Suprapubic skin (tissue), 4 donors: ENCODE measurements at regions not wholly inside any gene's neighbourhood (a gene's known extent, or its start where the extent isn't known, plus 50 kb on each side); places are given as distances from the start of the nearest gene placed in this dataset.

Source experiments
- DNase-seq, 2 donors: peaks; one replicate each; pipeline ENCODE4 v3.0.0-alpha.2; 2019; ENCODE audit warnings: low spot score in 2 of 2
- H3K27ac ChIP-seq: fragments of 200-600 bp; sonication (generic); one replicate; pipeline ENCODE4 v1.5.1; 2019
- H3K27me3 ChIP-seq: fragments of 200-600 bp; sonication (generic); one replicate; pipeline ENCODE4 v1.5.1; 2019
- H3K36me3 ChIP-seq: fragments of 200-600 bp; sonication (generic); one replicate; pipeline ENCODE4 v1.5.1; 2019
- H3K4me1 ChIP-seq: fragments of 200-600 bp; sonication (generic); one replicate; pipeline ENCODE4 v1.5.1; 2019
- H3K4me3 ChIP-seq: fragments of 200-600 bp; sonication (generic); one replicate; pipeline ENCODE4 v1.5.1; 2019; ENCODE audit warnings: mild to moderate bottlenecking
- H3K9me3 ChIP-seq: fragments of 200-600 bp; sonication (generic); one replicate; pipeline ENCODE4 v1.5.1; 2019
- EP300 ChIP-seq: sonication (generic); formaldehyde crosslinking; IDR thresholded peaks from one replicate; pipeline ENCODE4 v1.6.1; 2017; ENCODE audit warnings: antibody characterized with exemption
- POLR2A ChIP-seq, 2 donors: fragments of 450-650 bp; IDR thresholded peaks; one replicate each; pipeline ENCODE4 v1.6.1; 2017; ENCODE audit warnings: antibody characterized with exemption in 2 of 2, mild to moderate bottlenecking in 2 of 2, moderate library complexity in 2 of 2
- POLR2AphosphoS5 ChIP-seq, 3 donors: sonication (generic); formaldehyde crosslinking; IDR thresholded peaks; one replicate each; pipeline ENCODE4 v1.6.1; 2017; ENCODE audit warnings: antibody characterized with exemption in 3 of 3
- WGBS: methylation state at CpG from one replicate; pipeline ENCODE4 v1.1.5; 2018; 5-methylcytosine and 5-hydroxymethylcytosine counted together
- TF ChIP-seq, protein P1 (sequence below), 2 donors: fragments of 200-600 bp in 1 of 2; fragments of 450-650 bp in 1 of 2; sonication (generic) in 1 of 2; IDR thresholded peaks; one replicate each; pipeline ENCODE4 v1.5.1; 2016 to 2019; ENCODE audit warnings: antibody characterized with exemption in 2 of 2, mild to moderate bottlenecking in 1 of 2, moderate library complexity in 1 of 2

DNA sequence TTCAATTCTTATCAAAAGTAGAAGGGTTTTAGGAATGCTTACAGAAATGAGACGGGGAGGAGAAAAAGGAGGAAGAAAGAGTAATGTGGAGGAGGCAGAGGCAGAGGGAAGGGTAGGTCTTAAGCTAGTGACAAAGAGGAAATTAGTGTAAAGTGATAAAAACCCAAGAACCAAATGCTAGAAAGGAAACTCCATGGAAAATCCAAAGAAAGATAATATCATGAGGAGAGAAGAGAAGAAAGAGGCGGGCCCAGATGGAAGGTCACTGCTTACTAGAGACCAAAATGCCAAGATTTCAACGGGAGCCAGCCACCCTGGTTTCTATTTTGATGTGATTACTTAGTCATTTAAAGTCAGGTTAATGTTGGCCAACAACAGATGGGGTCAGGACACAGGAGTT, 68.6 kb upstream of the IL12B start:
- Histone ChIP-seq H3K4me1 (no peaks in the 10 kb centered on the region), H3K27me3 (peaks cover 5% of the 10 kb centered on the region), H3K9me3 (no peaks in the 10 kb centered on the region), H3K36me3 (no peaks in the 10 kb centered on the region), H3K27ac (no peak overlapping the region), H3K4me3 (no peak overlapping the region)
- no peak for DNase-seq
- WGBS: 85% methylated on average over 3 of the region's 3 CpGs
- TF ChIP-seq, protein P1, sequence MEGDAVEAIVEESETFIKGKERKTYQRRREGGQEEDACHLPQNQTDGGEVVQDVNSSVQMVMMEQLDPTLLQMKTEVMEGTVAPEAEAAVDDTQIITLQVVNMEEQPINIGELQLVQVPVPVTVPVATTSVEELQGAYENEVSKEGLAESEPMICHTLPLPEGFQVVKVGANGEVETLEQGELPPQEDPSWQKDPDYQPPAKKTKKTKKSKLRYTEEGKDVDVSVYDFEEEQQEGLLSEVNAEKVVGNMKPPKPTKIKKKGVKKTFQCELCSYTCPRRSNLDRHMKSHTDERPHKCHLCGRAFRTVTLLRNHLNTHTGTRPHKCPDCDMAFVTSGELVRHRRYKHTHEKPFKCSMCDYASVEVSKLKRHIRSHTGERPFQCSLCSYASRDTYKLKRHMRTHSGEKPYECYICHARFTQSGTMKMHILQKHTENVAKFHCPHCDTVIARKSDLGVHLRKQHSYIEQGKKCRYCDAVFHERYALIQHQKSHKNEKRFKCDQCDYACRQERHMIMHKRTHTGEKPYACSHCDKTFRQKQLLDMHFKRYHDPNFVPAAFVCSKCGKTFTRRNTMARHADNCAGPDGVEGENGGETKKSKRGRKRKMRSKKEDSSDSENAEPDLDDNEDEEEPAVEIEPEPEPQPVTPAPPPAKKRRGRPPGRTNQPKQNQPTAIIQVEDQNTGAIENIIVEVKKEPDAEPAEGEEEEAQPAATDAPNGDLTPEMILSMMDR (IDR thresholded peaks at IDR 0.05): no peak
- no peak for TF ChIP-seq EP300
- TF ChIP-seq POLR2AphosphoS5 (IDR thresholded peaks at IDR 0.05): no peak
- TF ChIP-seq POLR2A (IDR thresholded peaks at IDR 0.05): no peak

- H3K4me1 ChIP-seq: peaks cover 7% of the 10 kb centered on the region
- peaks cover 5% of the 10 kb centered on the region for H3K27me3 ChIP-seq
- no peak for TF ChIP-seq POLR2A (IDR thresholded peaks at IDR 0.05)
- TF ChIP-seq POLR2AphosphoS5 (IDR thresholded peaks at IDR 0.05): no peak
- TF ChIP-seq, protein P1 (IDR thresholded peaks at IDR 0.05): no peak
- TF ChIP-seq EP300: no peak
- DNase-seq: no peak
- 56% methylated on average over 3 of the region's 3 CpGs for WGBS
- no peaks in the 10 kb centered on the region for H3K9me3 ChIP-seq
- H3K36me3 ChIP-seq: no peaks in the 10 kb centered on the region
- no peak overlapping the region for H3K4me3 ChIP-seq
- H3K27ac ChIP-seq: no peak overlapping the region
These were observed 70.2 kb upstream of the IL12B start for GRCh38 chr5:159400476-159400875.

- no peak for DNase-seq
- no peak for TF ChIP-seq POLR2A (IDR thresholded peaks at IDR 0.05)
- TF ChIP-seq POLR2AphosphoS5 (IDR thresholded peaks at IDR 0.05): no peak
- H3K27ac ChIP-seq: no peak overlapping the region
- no CpG with 5 or more reads among the region's 1 CpG for WGBS
- H3K9me3 ChIP-seq: no peaks in the 10 kb centered on the region
- no peaks in the 10 kb centered on the region for H3K36me3 ChIP-seq
- peaks cover 5% of the 10 kb centered on the region for H3K27me3 ChIP-seq
- H3K4me1 ChIP-seq: peaks cover 7% of the 10 kb centered on the region
- no peak overlapping the region for H3K4me3 ChIP-seq
These were observed 72.0 kb upstream of the IL12B start for GRCh38 chr5:159402311-159402710.

DNA sequence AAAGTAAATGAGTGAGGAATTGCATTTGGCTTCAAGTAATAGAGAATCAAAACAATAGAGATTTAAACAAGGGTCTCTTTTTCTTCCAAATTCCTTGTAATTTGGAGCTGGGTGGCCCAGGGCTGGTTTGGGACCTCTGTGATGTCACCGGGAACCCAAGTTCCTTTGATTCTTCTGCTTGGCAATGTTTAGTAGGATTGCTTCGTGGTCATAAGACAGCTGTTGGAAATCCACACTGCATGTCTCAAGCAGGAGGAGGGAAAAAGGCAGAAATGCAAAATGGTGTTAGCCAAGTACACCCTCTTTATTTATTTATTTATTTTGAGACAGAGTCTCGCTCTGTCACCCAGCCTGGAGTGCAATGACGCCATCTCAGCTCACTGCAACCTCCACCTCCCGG, 72.6 kb upstream of the IL12B start:
- TF ChIP-seq, protein P1 (IDR thresholded peaks at IDR 0.05): no peak
- TF ChIP-seq POLR2AphosphoS5 (IDR thresholded peaks at IDR 0.05) (no peak), POLR2A (IDR thresholded peaks at IDR 0.05) (no peak), EP300 (no peak)
- no peak overlapping the region for H3K4me3 ChIP-seq
- H3K27ac ChIP-seq: no peak overlapping the region
- WGBS: 86% methylated on average over 5 of the region's 5 CpGs
- H3K9me3 ChIP-seq: no peaks in the 10 kb centered on the region
- no peaks in the 10 kb centered on the region for H3K36me3 ChIP-seq
- peaks cover 7% of the 10 kb centered on the region for H3K4me1 ChIP-seq
- H3K27me3 ChIP-seq: peaks cover 5% of the 10 kb centered on the region
- DNase-seq: no peak

- Histone ChIP-seq H3K36me3 (no peaks in the 10 kb centered on the region), H3K27ac (no peak overlapping the region), H3K4me1 (peaks cover 7% of the 10 kb centered on the region), H3K9me3 (no peaks in the 10 kb centered on the region), H3K4me3 (no peak overlapping the region), H3K27me3 (peaks cover 5% of the 10 kb centered on the region)
- TF ChIP-seq POLR2AphosphoS5 (IDR thresholded peaks at IDR 0.05): no peak
- TF ChIP-seq, protein P1 (IDR thresholded peaks at IDR 0.05): no peak
- no peak for TF ChIP-seq EP300
- TF ChIP-seq POLR2A (IDR thresholded peaks at IDR 0.05): no peak
- no peak for DNase-seq
- 47% methylated on average over 6 of the region's 6 CpGs for WGBS
These were observed 73.8 kb upstream of the IL12B start for GRCh38 chr5:159403906-159404681.
